ENCODE measurements at regions not wholly inside any gene's neighbourhood (a gene's known extent, or its start where the extent isn't known, plus 50 kb on each side); places are given as distances from the start of the nearest gene placed in this dataset.
"Not testable (repeated sequence)": the region's sequence is repeated elsewhere in the genome, so short reads cannot be mapped to it uniquely, and the experiment has no call there.

- DNase-seq (ENCODE audit: low spot score), result no peak
These were observed 138.6 kb upstream of the FAM78B start for GRCh38 chr1:166305371-166305770.

- no peak for DNase-seq (ENCODE audit: low spot score)
These were observed 140.7 kb upstream of the FAM78B start for GRCh38 chr1:166307261-166308188.

- DNase-seq (ENCODE audit: low spot score), result not testable (repeated sequence)
These were observed 149.5 kb upstream of the FAM78B start for GRCh38 chr1:166316306-166316705.

GRCh38 chr1:166322470-166322869 lies 155.7 kb upstream of the FAM78B start:
- no peak for DNase-seq (ENCODE audit: low spot score)

DNA sequence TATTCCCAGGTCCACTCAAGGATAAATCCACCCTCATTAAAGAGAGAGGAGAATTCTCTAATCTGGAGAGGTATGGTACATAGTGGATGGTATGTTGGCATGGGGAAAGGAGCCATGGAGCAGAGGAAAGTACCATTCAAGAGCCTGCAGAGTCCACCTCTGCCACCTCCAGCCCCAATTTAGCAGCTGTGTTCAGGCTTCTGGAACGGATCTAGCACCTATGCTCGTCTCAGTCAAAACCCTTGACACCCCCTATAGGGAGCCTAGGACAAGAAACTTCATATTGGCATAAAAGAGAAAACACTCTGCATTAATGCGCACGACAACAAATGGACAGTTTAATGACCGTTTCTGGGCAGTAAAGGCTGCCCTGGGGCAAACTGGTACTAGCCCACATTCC lies 161.1 kb upstream of the FAM78B start:
- DNase-seq (ENCODE audit: low spot score), result no peak

- no peak for DNase-seq (ENCODE audit: low spot score)
These were observed 162.2 kb upstream of the FAM78B start for GRCh38 chr1:166328956-166329355.

GRCh38 chr1:166330096-166330495 lies 163.3 kb upstream of the FAM78B start:
- no peak for DNase-seq (ENCODE audit: low spot score)

GRCh38 chr1:166338105-166338504 lies 171.3 kb upstream of the FAM78B start:
- no peak for DNase-seq (ENCODE audit: low spot score)

- DNase-seq (ENCODE audit: low spot score), result no peak
These were observed 173.9 kb upstream of the FAM78B start for GRCh38 chr1:166340709-166341108.

DNA sequence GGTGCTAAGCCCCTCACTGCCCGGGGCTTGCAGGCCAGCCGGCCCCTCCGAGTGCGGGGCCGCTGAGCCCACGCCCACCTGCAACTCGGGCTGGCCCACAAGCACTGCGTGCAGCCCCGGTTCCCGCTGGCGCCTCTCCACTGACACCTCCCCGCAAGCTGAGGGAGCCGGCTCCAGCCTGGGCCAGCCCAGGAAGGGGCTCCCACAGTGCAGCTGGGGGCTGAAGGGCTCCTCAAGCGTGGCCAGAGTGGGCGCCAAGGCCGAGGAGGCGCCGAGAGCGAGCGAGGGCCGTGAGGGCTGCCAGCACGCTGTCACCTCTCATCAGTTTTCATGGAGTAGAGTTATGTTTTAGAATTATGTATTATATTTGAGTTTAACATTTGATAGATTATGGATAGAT lies 176.5 kb upstream of the FAM78B start:
- DNase-seq (ENCODE audit: low spot score), result no peak

- no peak for DNase-seq (ENCODE audit: low spot score)
These were observed 183.7 kb upstream of the FAM78B start for GRCh38 chr1:166350490-166350889.

GRCh38 chr1:166351676-166352075 lies 184.9 kb upstream of the FAM78B start:
- DNase-seq (ENCODE audit: low spot score), result no peak

DNA sequence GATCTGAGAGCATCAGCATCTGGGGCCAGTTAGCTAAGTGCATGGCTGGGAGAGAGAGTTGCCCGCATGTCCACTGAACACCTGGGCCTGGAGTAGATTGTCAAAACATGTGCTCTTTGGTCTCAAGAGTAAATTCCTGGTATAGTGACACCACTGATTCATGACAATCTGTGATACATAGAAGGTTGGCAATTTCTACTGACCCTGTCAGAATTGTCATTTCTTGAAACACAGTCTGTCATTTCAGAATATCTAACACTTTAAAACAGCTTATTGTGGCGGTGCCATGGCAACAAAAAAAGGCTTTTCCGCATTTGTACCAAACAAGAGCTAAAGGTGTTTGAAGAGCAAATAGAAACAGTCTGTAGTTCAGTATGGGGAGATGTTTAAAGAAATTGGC lies 186.4 kb upstream of the FAM78B start:
- DNase-seq (ENCODE audit: low spot score), result no peak

DNA sequence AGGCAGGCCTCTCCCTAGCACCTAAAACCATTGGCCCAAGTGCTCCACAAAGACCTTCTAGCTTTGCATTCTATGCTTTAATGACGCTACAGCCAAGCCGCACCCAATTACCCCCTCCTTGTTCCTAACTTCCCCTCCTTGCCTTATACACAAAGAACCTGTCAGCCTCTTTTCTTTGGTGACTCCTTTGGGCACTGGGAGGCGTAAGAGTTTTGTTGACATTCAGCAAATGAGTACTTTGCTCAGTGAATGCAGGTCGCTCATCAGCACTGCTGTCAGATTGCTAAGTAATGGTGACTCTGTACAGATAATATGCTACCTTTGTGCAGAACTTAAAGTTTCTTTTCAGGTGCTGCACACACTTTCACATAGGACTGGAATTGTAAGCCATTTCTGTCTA lies 187.6 kb upstream of the FAM78B start:
- DNase-seq (ENCODE audit: low spot score), result peak; percentile 7

DNA sequence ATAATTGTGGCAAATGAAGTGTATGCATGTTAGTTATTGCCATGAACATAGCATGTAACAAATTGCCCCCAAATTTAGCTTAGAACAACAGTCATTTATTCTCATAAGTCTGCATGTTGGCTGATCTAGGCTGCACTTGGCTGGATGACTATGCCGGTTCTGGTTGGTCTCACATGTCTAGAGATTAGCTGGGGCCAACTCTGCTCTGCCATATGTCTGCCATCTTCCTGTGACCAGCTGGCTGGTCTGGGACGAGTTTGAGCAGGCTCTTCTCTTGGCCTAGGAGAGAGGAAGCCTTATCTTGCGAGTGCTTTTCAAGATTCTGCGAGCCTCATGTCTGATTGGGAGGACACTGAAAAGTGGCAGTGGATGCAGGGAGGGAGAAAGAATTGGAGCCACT lies 198.3 kb upstream of the FAM78B start:
- no peak for DNase-seq (ENCODE audit: low spot score)

- no peak for DNase-seq (ENCODE audit: low spot score)
These were observed 201.2 kb upstream of the FAM78B start for GRCh38 chr1:166368030-166368429.

DNA sequence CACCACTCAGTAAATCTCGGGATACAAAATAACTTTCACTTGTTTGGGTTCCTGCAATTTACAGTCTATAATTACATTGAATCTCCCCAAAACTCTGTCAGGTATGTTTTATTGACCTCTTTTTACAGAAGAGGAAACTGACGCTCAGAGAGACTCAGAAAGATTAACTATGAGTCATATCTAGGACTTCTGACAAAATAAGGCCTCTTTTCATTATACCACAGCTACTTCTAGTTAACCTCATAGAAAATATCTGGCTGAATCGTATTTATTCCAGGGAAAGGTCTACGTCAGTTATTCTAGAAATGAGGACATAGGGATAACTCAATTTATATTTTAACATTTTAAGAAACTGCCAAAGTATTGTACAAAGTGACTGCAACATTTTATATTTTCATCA lies 211.1 kb upstream of the FAM78B start:
- no peak for DNase-seq (ENCODE audit: low spot score)

GRCh38 chr1:166378805-166379204 lies 212.0 kb upstream of the FAM78B start:
- no peak for DNase-seq (ENCODE audit: low spot score)

- DNase-seq (ENCODE audit: low spot score), result no peak
These were observed 212.6 kb upstream of the FAM78B start for GRCh38 chr1:166379447-166379846.

GRCh38 chr1:166383137-166383536 lies 216.3 kb upstream of the FAM78B start:
- DNase-seq (ENCODE audit: low spot score), result no peak

GRCh38 chr1:166383635-166384346 lies 217.0 kb upstream of the FAM78B start:
- no peak for DNase-seq (ENCODE audit: low spot score)

DNA sequence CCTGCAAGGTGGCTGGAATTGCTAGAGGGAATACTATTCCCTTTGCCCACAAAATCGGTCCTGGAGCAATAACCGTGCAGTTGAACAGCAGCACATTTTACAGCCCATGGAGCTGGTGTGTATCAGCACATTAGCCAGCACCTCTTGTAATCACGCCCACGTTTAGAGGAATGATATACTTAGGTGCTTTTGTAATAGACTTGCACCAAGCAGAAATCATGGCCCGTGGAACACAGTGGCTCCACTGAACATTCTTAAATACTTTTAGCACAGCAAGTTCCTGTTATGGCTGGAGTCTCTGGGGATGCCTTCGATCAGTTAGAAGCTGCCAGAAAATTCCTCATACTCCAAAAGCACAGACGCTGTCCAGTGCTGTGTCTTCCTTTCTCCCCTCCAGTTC lies 218.1 kb upstream of the FAM78B start:
- DNase-seq (ENCODE audit: low spot score), result no peak
